NT2/D1 (cell line): ENCODE measurements at regions not wholly inside any gene's neighbourhood (a gene's known extent, or its start where the extent isn't known, plus 50 kb on each side); places are given as distances from the start of the nearest gene placed in this dataset.
"Not testable (repeated sequence)": the region's sequence is repeated elsewhere in the genome, so short reads cannot be mapped to it uniquely, and the experiment has no call there.

ENCODE experiments used
- SUZ12 ChIP-seq: IDR thresholded peaks from 2 replicates; pipeline ENCODE4 v1.6.1; 2011; ENCODE audit not compliant: insufficient read length, insufficient read depth; ENCODE audit errors: extremely low read depth
- YY1 ChIP-seq: IDR thresholded peaks from 2 replicates; pipeline ENCODE4 v1.6.1; 2011; ENCODE audit not compliant: insufficient read length, insufficient read depth
- ZNF274 ChIP-seq: IDR thresholded peaks from 2 replicates; pipeline ENCODE4 v1.6.1; 2011; ENCODE audit warnings: mild to moderate bottlenecking, low read depth, low read length

- not testable (repeated sequence) for TF ChIP-seq YY1, ZNF274, SUZ12
Measured at GRCh38 chr1:83365320-83365719, 633.6 kb downstream of the TTLL7 start.
